HUDEP-2 (cell line): ENCODE measurements at regions not wholly inside any gene's neighbourhood (a gene's known extent, or its start where the extent isn't known, plus 50 kb on each side); places are given as distances from the start of the nearest gene placed in this dataset.
"Not testable (repeated sequence)": the region's sequence is repeated elsewhere in the genome, so short reads cannot be mapped to it uniquely, and the experiment has no call there.

Experiments used
- DNase-seq, 76 experiments: peaks; one replicate each; lab custom pipeline; 2025; ENCODE audit not compliant: unreplicated experiment in 76 of 76; lab: John Stamatoyannopoulos, UW

GRCh38 chr12:18008642-18009041 is 81.4 kb downstream of the RERGL start:
- DNase-seq, result no peak

DNA sequence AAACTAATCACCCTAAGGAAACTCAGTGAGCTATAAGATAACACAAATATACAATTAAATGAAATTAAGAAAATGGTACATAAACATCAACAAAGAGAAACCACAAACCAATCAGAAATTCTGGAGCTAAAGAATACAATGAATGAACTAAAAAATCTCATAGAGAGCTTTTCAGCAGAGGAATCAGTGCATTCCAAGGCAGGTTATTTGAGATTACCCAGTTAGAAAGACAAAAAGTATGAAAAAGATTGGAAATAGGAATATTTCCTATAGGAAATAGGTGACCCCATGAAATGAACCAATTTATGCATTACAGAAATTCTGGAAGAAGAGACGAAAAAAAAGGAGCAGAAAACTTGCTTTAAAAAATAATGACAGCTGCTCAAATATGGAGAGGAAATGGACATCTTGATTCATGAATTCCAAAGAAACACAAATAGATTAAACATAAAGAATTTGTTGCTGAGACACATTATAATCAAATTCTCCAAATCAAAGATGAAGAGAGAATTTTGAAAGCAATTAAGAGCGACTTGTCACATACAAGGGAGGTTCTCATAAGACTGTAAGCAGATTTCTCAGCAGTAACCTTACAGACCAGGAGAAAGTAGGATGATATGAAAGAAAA is 90.7 kb downstream of the RERGL start:
- no peak for DNase-seq

GRCh38 chr12:17992002-17992656 is 97.9 kb downstream of the RERGL start:
- peak in 16 of 76 experiments; percentile 0 to 43 (median 10) for DNase-seq

DNA sequence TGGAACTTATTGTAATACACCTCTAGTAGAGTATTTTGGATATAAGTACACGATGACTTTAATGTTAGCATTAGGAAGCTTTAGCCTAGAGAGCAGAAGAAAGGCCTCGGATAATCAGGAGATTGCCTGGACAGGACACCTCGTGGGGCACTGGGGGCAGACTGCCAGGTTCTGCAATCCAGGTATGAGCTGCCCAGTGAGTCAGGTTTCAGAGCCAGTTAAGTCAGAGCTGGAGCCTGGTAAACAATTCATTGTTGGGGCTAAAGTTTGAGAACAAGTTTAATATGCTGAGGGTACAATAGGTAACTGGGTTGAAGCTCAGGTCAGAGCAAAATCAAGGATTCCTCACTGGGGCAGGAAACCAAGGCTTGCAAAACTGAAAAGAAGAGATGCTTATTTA is 107.4 kb downstream of the RERGL start:
- no peak for DNase-seq

DNA sequence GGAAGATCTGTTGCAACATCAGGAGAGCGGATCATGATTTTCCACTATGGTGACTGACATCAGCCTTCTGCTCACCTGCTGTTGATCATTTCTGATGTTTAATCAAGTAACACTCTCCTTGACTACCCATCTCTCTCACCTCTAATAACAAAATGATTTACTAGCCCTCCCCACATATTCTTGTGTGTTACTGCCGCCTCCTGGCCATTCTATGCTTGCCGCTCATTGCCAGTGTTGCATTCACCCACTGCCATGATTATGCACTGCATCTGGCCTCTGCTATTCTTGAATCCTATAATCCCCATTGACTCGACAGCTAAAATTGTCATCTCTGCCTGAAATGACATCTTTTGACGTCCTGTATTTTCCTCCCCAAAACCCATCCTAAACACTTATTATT is 113.8 kb downstream of the RERGL start:
- peak in 3 of 76 experiments; percentile 28 to 43 (median 29) for DNase-seq

DNA sequence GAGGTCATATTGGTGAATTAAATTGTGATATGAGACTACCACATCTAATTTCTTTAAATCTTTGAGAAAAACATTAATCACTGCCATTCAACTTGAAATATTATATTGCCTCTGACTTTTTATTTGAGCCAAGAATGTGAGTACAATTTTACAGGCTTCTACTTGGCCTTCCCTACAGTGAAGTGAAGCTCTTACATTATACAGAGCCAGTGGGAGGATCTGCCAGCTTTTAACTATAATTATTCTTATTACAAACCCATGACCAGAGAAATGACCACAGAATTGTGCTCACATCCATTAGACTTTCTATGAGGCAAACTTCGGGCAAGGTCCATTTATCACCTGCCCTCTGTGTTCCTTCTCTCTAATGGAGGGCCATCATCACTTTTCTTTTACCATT is 114.2 kb downstream of the RERGL start:
- no peak for DNase-seq

DNA sequence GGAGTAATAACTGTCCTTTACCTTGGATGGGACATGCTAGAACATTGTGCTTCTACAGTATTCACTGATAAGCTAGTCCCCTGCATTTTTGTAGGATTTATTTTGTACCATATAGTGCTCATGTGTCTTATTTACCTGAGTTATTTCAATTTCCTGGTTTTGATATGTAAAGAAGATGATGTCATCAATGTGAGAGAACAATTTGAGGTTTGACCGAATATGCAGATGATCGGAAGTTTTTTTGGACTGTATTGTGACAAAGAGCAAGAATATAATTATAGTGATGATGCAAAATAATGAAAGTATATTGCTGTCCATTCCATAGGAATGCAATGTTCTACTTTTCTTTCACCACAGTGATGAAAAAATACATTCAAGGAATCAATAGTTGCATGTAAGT is 114.8 kb downstream of the RERGL start:
- no peak for DNase-seq

DNA sequence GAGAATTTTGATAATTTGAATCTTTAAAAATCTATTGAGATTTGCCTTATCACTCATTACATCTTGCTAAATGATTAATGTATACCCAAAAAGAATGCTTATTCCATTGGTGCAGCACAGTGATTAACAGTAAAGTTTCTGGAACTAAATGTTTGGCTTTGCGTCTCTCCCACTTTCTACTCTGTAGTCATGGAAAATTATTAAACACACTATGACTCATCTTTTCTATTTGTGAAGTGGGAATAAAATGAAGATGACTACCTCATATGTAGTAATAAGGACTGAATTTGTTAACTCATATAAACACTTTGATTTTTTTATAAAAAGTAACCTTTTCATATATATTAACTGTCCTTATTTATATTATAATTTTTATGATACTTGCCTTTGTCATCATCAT is 118.1 kb downstream of the RERGL start:
- DNase-seq, result no peak

GRCh38 chr12:17954788-17955187 is 135.2 kb downstream of the RERGL start:
- DNase-seq, result peak in 5 of 76 experiments; percentile 2 to 42 (median 11)

GRCh38 chr12:17950898-17951297 is 139.1 kb downstream of the RERGL start:
- DNase-seq, result no peak

GRCh38 chr12:17949558-17950141 is 140.3 kb downstream of the RERGL start:
- DNase-seq, result no peak

GRCh38 chr12:17928708-17929366 is 161.2 kb downstream of the RERGL start:
- peak in 5 of 76 experiments; percentile 7 to 25 (median 11) for DNase-seq

GRCh38 chr12:17918013-17918412 is 172.0 kb downstream of the RERGL start:
- DNase-seq, result no peak

GRCh38 chr12:17884581-17884980 is 205.4 kb downstream of the RERGL start:
- no peak for DNase-seq

DNA sequence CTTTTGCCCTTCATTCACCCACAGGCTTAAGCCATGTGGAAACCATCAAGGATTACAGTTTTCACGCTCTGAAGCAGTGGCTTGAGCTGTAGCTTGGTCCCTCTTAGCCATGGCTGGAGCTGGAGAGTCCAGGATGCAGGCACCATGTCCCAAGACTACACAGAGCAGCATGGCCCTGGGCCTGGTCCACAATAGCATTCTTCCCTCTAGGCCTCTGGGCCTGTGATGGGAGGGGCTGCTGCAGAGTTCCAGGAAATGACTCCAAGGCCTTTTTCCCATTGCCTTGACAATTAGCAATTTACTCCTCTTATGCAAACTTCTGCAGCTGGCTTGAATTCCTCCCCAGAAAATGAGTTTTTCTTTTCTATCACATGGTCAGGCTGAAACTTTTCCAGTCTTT is 211.3 kb downstream of the RERGL start:
- no peak for DNase-seq

GRCh38 chr12:17875230-17875629 is 214.8 kb downstream of the RERGL start:
- no peak for DNase-seq

- DNase-seq, result no peak
Observed at GRCh38 chr12:17866802-17867201, 223.2 kb downstream of the RERGL start.

- DNase-seq, result not testable (repeated sequence)
Observed at GRCh38 chr12:17855548-17855947, 234.4 kb downstream of the RERGL start.

- DNase-seq, result no peak
Observed at GRCh38 chr12:17853054-17853453, 236.9 kb downstream of the RERGL start.

DNA sequence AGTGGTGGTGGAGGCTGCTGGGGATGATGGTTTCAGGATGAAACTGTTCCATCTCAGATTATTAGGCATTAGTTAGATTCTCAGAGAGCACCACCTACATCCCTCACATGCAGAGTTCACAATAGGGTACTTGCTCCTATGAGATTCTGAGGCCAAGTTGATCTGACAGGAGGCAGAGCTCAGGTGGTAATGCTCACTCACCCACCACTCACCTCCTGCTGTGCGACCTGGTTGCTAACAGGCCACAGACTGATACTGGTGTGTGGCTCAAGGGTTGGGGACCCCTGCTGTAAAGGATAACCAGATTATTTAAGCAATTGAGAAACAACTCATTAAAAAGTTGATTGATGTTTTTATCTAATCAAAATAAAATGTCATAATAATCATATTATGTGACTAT is 248.5 kb downstream of the RERGL start:
- no peak for DNase-seq

GRCh38 chr12:17829813-17830212 is 260.2 kb downstream of the RERGL start:
- no peak for DNase-seq

GRCh38 chr12:17818931-17819330 is 271.1 kb downstream of the RERGL start:
- DNase-seq, result no peak
